Fibroblast of peridontal ligament (primary cell): ENCODE measurements at regions not wholly inside any gene's neighbourhood (a gene's known extent, or its start where the extent isn't known, plus 50 kb on each side); places are given as distances from the start of the nearest gene placed in this dataset.
A peak's percentile ranks its signal among the peaks of the same experiment; 100 is the strongest.

ENCODE experiments used
- DNase-seq: peaks from one replicate; pipeline ENCODE4 v3.0.0-alpha.2; 2010; ENCODE audit errors: extremely low read depth

DNA sequence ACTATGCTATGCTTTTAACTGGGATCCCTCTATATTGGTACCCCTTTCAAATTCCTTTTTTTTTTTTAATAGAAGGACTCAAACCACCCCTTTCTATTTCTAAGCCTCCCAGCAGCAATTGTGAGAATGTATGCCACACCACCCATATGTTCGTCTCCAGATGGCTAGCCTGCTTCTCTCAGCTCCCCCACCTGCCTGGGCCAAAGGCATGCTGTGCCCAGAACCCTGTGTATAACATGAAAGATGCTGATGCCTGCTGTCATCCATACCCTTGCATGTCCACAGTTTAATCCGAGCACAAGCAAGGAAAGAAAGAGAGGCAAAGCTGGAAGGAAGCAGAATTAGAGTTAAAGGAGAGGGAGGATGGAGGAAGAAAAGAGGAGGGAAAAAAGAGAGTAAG is 159.5 kb upstream of the CNTN6 start:
- DNase-seq: no peak

DNA sequence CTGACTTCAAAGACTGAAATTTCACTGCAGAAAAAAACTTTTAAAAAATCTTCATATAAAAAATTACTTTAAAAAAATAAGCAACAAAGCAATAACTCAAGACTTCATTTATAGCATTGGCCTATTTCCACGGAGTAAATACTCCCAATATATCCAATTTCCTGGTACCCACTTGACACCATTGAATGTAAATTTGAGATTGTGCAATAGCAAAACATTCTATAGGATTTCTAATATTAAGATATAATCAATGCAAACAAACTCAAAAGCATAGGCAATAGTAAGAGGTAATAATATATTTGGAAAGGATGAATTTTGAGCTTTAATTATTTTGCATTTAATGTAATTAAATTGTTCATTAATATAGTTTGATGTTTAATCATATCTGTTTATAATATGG is 148.0 kb upstream of the CNTN6 start:
- DNase-seq: no peak

DNA sequence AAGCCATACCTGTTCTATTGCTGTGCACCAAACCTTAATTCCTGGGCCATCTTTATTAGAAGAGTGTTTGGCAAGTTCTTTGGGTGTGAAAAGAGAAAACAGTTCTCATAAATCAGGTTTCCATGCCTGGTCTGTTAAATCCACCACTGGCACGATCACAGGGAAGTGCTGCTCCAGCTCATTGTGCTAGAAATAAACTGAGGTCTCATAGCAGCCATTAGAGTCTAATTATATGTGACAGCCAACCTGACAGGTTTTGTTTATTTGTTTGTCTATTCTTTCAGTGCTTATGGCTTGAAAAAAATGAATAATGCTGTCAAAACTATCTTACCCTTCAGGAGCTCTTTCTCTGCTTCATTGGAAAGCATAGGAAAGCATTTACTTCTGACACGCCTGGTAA is 147.1 kb upstream of the CNTN6 start:
- DNase-seq: no peak

DNA sequence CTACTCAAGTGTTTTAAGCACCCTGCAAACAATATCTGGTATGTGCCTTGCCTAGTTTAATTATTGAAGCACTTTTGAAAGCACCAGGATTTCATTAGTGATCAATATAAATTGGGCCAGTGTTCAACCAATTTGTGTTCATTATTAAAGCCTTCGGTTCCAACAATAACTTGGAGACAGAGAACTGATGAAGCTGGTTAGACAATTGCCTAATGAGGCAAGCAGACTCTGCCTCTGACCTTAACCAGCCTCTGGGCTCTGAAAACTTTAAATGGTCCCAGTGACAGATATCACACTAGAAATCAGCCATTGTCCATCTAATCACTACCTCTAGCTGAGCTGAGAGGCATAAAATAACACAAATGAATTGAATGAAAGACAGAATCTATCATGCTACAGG is 139.9 kb upstream of the CNTN6 start:
- no peak for DNase-seq

DNA sequence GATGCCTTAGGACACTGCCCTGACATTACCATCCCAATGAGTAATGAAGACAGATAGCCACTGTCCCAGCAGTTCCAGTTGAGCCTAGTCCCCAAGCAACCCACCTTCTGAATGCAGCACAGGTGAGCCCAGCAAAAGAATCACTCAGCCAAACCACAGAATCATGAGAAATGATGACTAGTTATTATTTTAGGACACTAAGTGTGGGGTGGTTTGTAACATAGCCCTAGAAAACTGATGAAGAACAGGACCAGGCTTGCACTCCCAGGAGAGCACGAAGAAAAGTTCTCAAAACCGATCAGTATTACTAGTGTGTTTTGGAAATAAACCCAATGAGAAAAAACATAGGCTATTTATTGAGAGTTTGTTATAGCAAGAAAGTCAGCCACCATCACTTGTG is 129.6 kb upstream of the CNTN6 start:
- DNase-seq: no peak

DNA sequence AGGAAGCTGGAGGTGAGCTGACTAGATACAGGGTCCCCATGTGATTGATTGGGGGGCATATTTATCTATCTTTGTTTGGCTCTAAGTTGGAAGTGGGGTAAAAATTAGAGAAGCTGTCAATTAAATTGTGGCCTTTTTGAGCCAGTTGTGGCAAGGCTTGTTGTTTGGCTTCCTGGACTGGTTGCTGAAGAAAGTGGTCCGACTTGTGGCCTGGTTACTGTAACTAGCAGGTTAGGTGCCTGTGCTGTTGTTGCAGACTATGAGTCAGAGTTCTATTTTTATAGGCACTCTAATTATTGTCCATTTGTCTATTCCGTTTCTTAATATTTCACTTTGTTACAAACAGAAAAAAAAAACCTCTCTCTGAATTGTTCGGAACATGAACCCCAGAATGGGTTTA is 129.1 kb upstream of the CNTN6 start:
- DNase-seq: no peak

DNA sequence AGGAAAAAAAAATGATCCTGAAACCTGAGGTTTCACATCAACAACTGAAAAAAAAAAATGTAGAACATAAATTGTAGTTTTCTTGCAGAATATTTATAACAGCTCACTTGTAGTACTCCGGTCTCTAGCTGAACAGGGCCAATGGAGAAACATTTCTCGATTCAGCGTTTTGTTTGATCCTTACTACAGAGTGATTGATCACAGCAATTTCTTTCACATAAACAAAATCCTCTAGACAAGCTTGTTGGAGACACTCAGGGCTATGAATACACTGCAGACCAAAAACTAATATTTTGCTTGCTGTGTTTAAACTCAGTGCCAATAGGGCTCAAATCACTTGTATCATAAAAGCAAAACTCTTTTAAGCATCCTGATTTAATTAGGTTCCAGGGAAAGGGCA is 127.0 kb upstream of the CNTN6 start:
- DNase-seq: no peak

DNA sequence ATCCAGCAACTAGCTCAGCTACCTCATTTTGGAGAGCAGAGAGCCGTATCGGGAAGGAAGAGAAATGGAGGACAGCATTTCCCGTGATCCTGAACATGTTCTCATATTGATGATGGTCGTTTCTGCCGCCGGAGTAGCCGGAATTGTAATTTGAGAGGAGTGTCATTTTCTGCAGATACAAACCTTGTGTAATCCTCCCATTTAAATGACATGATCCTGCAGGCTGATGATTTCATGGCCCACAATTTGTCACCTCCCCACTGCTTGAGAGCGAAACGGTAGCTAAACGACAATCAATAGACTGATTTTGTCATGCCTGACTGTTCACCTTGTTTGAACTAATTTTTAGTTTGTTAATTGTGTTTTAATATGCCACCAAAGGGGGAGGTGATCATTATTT is 126.5 kb upstream of the CNTN6 start:
- DNase-seq: no peak

DNA sequence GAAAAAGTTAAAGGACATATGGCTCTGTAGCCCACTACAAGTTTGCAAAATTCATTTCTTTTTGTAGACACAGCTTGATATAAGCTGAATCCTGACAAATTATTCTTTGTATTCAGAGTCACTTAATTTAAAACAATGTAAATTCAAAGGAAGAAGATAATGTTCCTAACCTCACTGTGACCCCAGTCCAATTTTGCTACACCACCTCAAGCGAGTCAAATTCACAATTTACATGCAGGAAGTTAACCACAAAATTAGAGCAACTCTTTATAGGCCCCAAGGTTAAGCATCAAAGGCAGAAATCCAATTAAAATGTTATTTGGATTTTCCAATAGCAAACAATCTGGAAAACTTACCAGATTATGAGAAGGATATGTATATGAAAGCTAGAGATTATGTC is 119.5 kb upstream of the CNTN6 start:
- DNase-seq: no peak

DNA sequence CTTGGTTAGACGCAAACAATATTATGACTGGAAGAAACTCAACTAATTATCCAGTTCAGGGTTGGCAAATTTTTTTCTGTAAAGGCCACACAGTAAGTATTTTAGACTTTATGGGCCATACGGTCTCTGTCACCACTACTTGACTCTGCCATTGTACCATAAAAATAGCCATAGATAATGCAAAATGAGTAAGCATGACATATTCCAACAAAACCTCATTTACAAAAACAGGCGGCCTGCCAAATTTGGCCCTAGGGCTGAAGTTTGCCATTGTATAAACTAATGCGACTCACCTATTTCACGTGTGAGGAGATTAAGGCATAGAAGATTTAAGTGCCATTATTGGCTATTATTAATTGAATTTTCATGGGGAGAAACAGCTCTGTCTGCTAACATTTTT is 116.8 kb upstream of the CNTN6 start:
- no peak for DNase-seq

DNA sequence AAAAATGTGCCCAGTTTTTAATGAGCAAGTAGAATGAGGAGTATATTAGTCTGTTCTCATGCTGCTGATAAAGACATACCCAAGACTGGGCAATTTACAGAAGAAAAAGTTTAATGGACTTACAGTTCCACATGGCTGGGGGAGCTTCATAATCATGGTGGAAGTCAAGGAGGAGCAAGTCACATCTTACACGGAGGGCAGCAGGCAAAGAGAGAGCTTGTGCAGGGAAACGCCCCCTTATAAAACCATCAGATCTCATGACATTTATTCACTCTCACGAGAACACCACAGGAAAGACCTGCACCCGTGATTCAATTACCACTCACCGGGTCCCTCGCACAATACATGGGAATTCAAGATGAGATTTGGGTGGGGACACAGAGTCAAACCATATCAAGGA is 111.7 kb upstream of the CNTN6 start:
- DNase-seq: no peak

DNA sequence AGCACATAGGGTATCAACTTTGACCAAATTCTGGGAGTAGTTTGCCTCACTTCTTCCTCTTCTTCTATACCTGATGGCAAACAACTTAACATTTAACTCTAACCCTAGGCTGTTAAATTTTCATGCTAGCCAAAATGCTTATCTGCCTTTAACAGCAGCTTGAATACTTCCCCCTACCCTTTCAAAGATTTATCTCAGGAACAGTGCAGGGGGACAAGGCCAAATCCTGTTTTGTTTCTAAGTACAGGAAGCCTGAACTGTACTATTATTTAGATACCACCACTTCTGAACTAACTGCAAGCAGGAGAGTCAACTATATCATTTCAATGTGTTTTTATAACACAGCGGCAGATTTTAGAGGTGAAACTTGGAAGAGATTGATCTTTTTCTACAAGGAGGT is 104.0 kb upstream of the CNTN6 start:
- DNase-seq: no peak

DNA sequence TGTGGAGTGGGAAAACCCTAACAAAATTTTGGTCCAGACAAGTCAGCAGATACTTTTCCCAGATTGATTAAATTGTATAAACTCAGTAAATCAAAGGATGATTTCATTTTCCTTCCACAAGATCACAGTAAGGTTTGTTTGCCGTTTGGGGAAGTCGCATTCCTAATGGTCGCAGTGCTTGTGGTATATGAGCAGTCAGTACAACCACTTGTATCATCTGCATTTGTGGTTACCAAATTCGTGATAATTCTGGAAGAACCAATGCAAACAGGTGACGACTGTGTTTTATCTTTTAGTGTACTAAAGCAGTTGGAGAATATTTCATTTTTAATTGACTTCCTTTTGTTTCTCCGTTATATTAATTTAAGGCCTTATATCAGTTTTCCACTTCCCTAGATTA is 100.0 kb upstream of the CNTN6 start:
- no peak for DNase-seq

DNA sequence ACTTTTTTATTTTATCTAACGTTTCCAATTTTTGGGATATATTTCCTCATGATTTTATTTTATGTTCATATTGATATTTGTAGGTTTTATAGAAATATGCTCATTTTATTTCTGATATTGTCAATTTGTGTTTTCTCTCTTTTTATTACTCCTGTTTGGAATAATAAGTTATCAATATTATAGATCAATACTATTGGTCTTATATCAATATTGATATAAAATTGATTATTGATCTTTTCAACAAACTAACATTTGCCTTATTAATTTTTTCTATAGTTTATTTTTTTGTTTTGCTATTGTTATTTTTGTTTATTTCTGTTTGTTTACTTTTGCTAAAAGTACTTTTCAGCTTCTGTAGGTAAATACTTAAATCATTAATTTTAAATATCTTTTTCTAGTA is 90.8 kb upstream of the CNTN6 start:
- no peak for DNase-seq

DNA sequence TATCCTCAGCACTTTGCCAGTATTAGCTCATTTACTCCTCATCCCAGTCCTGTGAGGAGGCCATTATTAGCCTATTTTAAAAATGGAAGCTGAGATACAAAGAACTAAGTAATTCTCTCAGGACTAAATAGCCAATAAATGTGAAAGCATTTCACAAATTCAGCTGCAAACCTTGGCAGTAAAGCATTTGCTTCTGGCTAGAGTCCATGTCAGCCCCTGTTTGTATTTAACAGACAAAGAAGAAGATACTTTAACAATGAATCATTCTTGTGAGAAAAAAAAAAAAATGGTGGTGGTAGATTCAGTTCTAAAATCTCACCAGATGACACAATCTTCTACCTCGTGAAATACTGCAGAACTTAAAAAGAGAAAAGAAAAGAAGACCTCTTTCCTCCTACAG is 85.0 kb upstream of the CNTN6 start:
- peak; percentile 36 for DNase-seq

DNA sequence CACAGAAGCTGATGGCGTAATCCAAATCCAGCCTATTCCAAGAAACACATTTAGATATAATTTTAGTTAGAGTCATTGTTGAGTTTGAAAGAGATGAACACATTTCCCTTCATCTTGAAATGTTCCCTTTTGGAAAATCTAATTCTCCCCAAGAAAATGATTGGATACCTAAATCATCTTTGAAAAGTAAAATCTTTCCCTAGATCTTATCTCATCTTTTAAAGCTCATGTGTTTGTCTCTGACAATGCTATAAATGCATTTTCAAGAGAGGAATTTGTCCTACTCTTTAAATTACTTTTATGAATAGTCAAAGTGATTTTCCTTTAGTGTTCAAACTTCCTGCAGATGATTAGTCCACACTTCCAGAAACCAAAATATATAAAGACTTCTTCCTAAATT is 82.6 kb upstream of the CNTN6 start:
- DNase-seq: no peak

DNA sequence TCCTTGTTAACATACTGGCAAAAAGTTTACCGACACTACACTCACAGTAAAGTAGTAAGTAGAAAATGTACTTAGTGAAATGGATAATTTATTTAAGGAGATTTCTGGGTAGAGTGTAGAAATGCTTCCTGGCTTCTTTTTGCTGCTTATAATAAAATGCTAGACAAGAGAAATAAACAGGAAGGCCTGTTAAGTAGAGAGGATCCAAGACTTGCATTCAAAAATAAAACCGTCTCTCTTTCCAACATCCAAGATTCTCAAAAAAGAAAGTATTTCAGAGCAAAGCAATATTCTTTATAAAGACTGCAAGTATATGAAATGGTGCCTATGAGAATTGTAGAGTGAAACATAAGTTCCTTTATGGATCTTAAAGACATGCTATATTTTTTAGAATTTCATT is 77.0 kb upstream of the CNTN6 start:
- no peak for DNase-seq

DNA sequence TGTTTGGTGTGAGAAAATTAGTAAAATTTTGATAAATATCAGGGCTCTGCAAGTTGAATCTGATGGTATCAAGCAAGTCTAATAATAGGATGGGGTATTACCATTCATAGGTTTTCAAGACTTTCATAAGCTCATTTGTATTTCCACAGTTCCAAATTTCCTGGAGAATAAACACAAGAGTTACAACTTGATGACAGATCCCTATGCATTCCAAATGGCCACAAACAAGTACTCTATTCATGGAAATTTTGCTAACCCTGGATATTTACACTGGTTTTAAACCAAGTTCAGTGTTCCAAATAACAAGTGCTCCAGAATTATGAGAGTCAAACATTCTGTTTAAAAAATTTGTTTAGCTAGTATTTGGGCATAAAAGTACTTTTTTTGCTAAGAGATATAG is 75.0 kb upstream of the CNTN6 start:
- DNase-seq: no peak

DNA sequence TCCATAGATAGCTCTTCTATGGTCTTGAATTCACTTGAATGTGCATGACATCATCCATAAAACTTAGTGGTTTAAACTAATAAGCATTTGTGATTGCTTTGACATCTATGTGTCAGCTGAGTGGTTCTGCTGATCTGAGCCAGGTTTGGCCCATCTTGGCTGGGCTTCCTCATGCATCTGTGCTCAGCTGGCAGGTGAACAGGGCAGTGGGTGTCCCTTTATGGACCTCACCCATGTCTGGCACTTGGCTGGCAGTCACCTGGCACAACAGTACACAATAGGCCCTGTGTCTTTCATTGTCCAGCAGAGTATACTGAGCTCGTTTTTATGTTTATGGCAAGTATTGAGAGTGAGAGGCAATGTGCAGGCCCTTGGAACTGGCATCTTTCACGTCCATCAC is 73.7 kb upstream of the CNTN6 start:
- DNase-seq: no peak

DNA sequence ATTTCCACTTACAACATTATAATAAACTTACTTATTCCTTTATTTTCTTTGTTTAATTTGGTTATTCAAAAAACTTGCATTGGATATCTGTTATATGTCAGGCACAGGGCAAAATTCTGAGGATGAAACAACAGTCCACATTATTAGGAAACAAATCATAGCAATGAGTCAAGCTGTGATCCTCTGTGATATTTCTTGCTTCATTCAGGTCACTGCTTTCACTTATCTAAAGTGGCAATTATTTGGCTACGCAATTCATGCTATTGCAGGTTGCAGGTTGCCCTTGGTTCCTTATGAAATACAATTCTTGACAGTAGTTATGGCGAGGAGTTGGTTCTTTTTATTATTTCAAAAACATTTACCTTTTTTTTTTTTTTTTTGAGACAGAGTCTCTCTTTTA is 66.4 kb upstream of the CNTN6 start:
- DNase-seq: no peak

DNA sequence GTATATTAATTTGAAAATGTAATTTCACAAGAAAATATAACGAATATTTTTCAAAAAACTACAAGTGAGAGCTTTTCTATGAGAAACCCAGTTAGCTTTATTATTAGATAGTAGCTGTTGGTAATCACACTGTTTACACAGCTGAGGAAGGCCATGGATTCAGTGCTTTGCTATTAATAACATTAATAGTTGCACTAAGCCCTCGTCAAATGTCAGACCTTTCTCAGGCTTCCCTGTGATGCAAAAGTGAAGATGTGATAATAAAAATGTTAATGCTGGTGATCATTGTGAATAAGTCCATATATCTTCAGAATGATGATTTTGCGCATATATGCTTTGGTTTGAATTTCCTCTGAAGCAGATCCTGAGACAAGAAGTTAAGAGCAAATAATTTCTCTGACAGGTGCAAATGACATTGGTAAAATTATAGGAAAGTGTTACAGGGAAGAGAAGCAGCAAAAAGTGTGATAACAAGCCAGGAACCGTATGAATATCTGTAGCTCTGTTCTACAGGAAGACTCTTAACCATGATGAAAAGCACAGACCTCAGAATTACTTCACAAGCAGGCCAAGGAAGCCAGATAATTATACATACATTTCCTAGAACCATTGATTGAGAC is 56.5 kb upstream of the CNTN6 start:
- no peak for DNase-seq

DNA sequence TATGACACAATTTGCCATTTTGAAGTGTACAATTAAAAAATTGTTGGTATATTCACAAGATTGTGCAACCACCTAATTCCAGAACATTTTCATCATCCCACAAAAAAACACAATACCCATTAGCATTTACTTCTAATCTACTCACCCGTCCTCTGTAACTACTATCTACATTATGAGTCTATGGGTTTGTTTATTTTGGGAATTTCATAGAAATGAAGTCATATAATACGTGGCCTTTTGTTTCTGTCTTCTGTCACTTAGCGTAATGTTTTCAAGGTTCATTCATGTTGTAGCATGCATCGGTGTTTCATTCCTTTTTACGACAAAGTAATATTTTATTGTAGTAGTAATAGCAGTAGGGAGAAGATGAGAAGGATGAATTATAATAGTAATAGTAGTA is 55.2 kb upstream of the CNTN6 start:
- no peak for DNase-seq
